ENCODE measurements at regions not wholly inside any gene's neighbourhood (a gene's known extent, or its start where the extent isn't known, plus 50 kb on each side); places are given as distances from the start of the nearest gene placed in this dataset.

GRCh38 chr3:541062-541801 is 344.7 kb downstream of the CHL1 start:
- no peak for TF ChIP-seq POLR2AphosphoS5 (IDR thresholded peaks at IDR 0.05)
- no peak for TF ChIP-seq CTCF (IDR thresholded peaks at IDR 0.05)
